ENCODE measurements at regions not wholly inside any gene's neighbourhood (a gene's known extent, or its start where the extent isn't known, plus 50 kb on each side); places are given as distances from the start of the nearest gene placed in this dataset.

GRCh38 chr3:182246870-182247269 is 535.1 kb downstream of the SOX2 start:
- TF ChIP-seq, protein P1, sequence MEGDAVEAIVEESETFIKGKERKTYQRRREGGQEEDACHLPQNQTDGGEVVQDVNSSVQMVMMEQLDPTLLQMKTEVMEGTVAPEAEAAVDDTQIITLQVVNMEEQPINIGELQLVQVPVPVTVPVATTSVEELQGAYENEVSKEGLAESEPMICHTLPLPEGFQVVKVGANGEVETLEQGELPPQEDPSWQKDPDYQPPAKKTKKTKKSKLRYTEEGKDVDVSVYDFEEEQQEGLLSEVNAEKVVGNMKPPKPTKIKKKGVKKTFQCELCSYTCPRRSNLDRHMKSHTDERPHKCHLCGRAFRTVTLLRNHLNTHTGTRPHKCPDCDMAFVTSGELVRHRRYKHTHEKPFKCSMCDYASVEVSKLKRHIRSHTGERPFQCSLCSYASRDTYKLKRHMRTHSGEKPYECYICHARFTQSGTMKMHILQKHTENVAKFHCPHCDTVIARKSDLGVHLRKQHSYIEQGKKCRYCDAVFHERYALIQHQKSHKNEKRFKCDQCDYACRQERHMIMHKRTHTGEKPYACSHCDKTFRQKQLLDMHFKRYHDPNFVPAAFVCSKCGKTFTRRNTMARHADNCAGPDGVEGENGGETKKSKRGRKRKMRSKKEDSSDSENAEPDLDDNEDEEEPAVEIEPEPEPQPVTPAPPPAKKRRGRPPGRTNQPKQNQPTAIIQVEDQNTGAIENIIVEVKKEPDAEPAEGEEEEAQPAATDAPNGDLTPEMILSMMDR (conservative IDR thresholded peaks at IDR 0.05) = no peak
- Mint-ChIP-seq H3K27ac (no peak overlapping the region), H3K9me3 (no peaks in the 10 kb centered on the region), H3K4me1 (no peaks in the 10 kb centered on the region), H3K27me3 (ENCODE audit: insufficient read depth) (no peaks in the 10 kb centered on the region), H3K36me3 (ENCODE audit: low read depth) (no peaks in the 10 kb centered on the region), H3K4me3 (no peak overlapping the region)
- no peak overlapping the region for H3K9ac ChIP-seq (ENCODE audit: extremely low read depth, low read length, poor library complexity, severe bottlenecking)
- H3K4me3 ChIP-seq (ENCODE audit: low read length) = no peak overlapping the region
- H3K9me3 ChIP-seq (ENCODE audit: control insufficient read depth, low read length) = no peaks in the 10 kb centered on the region
- H3K27me3 ChIP-seq (ENCODE audit: control insufficient read depth, insufficient read depth, low read length, poor library complexity, severe bottlenecking) = no peaks in the 10 kb centered on the region
- H3K4me1 ChIP-seq (ENCODE audit: control insufficient read depth, insufficient read depth, low read length) = no peaks in the 10 kb centered on the region
- WGBS, 2 experiments (ENCODE audit: insufficient coverage in 1 of 2, insufficient read length in 1 of 2) = 95% methylated on average over 5 of the region's 5 CpGs
- no peaks in the 10 kb centered on the region for H3K36me3 ChIP-seq (ENCODE audit: control insufficient read depth, insufficient read depth, low read length)
- no peak for DNase-seq
- no peak overlapping the region for H3K27ac ChIP-seq (ENCODE audit: low read depth, low read length)

GRCh38 chr3:182248349-182248880 is 536.7 kb downstream of the SOX2 start:
- Histone ChIP-seq H3K4me1 (ENCODE audit: control insufficient read depth, insufficient read depth, low read length) (no peaks in the 10 kb centered on the region), H3K27me3 (ENCODE audit: control insufficient read depth, insufficient read depth, low read length, poor library complexity, severe bottlenecking) (no peaks in the 10 kb centered on the region), H3K36me3 (ENCODE audit: control insufficient read depth, insufficient read depth, low read length) (no peaks in the 10 kb centered on the region), H3K4me3 (ENCODE audit: low read length) (no peak overlapping the region), H3K9me3 (ENCODE audit: control insufficient read depth, low read length) (no peaks in the 10 kb centered on the region), H3K27ac (ENCODE audit: low read depth, low read length) (no peak overlapping the region), H3K9ac (ENCODE audit: extremely low read depth, low read length, poor library complexity, severe bottlenecking) (no peak overlapping the region)
- H3K9me3 Mint-ChIP-seq = no peaks in the 10 kb centered on the region
- H3K4me1 Mint-ChIP-seq = no peaks in the 10 kb centered on the region
- no peaks in the 10 kb centered on the region for H3K36me3 Mint-ChIP-seq (ENCODE audit: low read depth)
- TF ChIP-seq, protein P1 (conservative IDR thresholded peaks at IDR 0.05) = peak; percentile 61
- H3K4me3 Mint-ChIP-seq = no peak overlapping the region
- DNase-seq = no peak
- no peak overlapping the region for H3K27ac Mint-ChIP-seq
- WGBS, 2 experiments (ENCODE audit: insufficient coverage in 1 of 2, insufficient read length in 1 of 2) = 94% methylated on average over 5 of the region's 5 CpGs; no CpG with 5 or more reads in 1 of the 2 experiments
- no peaks in the 10 kb centered on the region for H3K27me3 Mint-ChIP-seq (ENCODE audit: insufficient read depth)

DNA sequence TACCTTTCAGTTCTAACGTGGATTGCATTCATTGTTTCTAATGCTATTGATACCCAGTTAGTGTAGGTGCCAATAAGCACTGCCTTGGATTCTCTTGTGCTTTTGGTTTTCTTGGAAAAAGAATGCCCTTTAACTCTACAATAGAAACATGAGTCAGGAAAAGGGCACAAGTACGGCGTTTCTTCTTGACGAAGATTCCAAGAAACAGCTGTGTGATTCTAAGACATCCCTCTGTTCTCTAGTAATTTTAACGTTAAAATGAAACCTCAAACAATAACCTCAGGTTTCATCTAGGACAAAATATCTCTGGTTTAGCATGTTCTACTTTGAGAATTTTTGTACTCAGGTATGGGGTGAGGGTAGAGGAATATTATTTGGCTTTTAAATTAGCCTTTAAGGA is 540.5 kb upstream of the ATP11B start:
- no peak overlapping the region for H3K9ac ChIP-seq (ENCODE audit: extremely low read depth, low read length, poor library complexity, severe bottlenecking)
- no peaks in the 10 kb centered on the region for H3K36me3 Mint-ChIP-seq (ENCODE audit: low read depth)
- H3K4me3 ChIP-seq (ENCODE audit: low read length) = no peak overlapping the region
- no peaks in the 10 kb centered on the region for H3K4me1 Mint-ChIP-seq
- DNase-seq = no peak
- WGBS, 2 experiments (ENCODE audit: insufficient coverage in 1 of 2, insufficient read length in 1 of 2) = 91 to 100% methylated on average over 3 to 5 of the region's 5 CpGs
- H3K27ac Mint-ChIP-seq = no peak overlapping the region
- H3K9me3 Mint-ChIP-seq = no peaks in the 10 kb centered on the region
- TF ChIP-seq, protein P1 (conservative IDR thresholded peaks at IDR 0.05) = no peak
- H3K9me3 ChIP-seq (ENCODE audit: control insufficient read depth, low read length) = no peaks in the 10 kb centered on the region
- H3K4me1 ChIP-seq (ENCODE audit: control insufficient read depth, insufficient read depth, low read length) = no peaks in the 10 kb centered on the region
- no peak overlapping the region for H3K27ac ChIP-seq (ENCODE audit: low read depth, low read length)
- no peaks in the 10 kb centered on the region for H3K27me3 Mint-ChIP-seq (ENCODE audit: insufficient read depth)
- H3K27me3 ChIP-seq (ENCODE audit: control insufficient read depth, insufficient read depth, low read length, poor library complexity, severe bottlenecking) = no peaks in the 10 kb centered on the region
- H3K36me3 ChIP-seq (ENCODE audit: control insufficient read depth, insufficient read depth, low read length) = no peaks in the 10 kb centered on the region
- H3K4me3 Mint-ChIP-seq = no peak overlapping the region
